Ectodermal cell (in vitro differentiated cells): ENCODE measurements at regions not wholly inside any gene's neighbourhood (a gene's known extent, or its start where the extent isn't known, plus 50 kb on each side); places are given as distances from the start of the nearest gene placed in this dataset.

Source experiments
- H3K27ac ChIP-seq: 2 replicates; pipeline ENCODE4 v1.7.0; 2013; ENCODE audit warnings: mild to moderate bottlenecking, low read depth, low read length; ENCODE audit not compliant: insufficient read depth, poor library complexity, severe bottlenecking
- H3K27me3 ChIP-seq: 2 replicates; pipeline ENCODE4 v1.7.0; 2013; ENCODE audit warnings: mild to moderate bottlenecking, low read length; ENCODE audit not compliant: insufficient read depth, control insufficient read depth, poor library complexity, severe bottlenecking
- H3K36me3 ChIP-seq: one replicate; pipeline ENCODE4 v1.7.0; 2013; ENCODE audit warnings: low read length; ENCODE audit not compliant: control insufficient read depth, insufficient read depth
- H3K4me1 ChIP-seq: one replicate; pipeline ENCODE4 v1.7.0; 2013; ENCODE audit warnings: low read length; ENCODE audit not compliant: control insufficient read depth, insufficient read depth
- H3K4me3 ChIP-seq: 2 replicates; pipeline ENCODE4 v1.7.0; 2013; ENCODE audit warnings: low read depth, low read length, control low read depth; ENCODE audit not compliant: insufficient read depth
- H3K9me3 ChIP-seq: 2 replicates; pipeline ENCODE4 v1.7.0; 2013; ENCODE audit warnings: mild to moderate bottlenecking, low read length, moderate library complexity; ENCODE audit not compliant: control insufficient read depth
- WGBS, 2 experiments: methylation state at CpG; one replicate each; pipeline ENCODE4 v1.1.7; 2013; ENCODE audit warnings: missing lambda C conversion rate in 2 of 2; 5-methylcytosine and 5-hydroxymethylcytosine counted together

DNA sequence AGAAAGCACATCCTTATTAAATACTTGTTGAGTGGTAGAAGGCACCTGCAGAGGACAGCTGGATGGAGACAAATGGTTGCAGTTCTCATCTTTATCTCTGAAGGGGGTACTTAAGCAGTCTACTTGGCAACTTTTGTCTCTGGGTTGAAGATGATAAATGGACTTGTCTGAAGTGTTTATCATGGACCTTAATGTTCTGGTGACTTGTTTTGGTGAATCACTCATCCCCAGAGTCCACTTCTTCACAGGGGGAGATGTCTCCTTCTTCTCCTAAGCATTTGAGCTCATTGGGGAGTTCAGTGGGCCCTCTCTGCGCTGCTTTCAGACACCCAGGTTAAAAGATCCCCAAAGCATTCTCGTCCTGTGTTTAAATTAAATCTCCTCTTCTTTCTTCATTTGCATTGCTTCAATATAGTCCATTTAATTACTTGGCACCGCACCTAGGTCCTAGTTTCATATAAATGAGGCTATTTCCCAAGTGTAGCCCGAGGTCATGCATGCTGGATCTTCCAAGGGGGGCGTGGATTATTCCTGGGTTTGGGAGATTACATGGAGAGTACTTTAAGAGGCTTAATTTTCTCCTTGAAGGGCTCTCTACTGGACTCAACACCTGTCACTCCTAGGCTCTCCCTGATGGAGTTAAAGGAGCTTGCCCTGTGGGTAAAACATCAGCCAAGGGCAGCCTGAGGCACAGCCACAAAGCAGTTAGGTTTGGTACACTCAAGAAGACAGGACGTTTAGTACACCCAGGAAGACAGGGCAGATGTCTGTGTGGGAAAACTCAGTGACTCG lies 239.3 kb upstream of the C2CD4B start:
- 84% methylated on average over 7 of the region's 7 CpGs for WGBS, 2 experiments

DNA sequence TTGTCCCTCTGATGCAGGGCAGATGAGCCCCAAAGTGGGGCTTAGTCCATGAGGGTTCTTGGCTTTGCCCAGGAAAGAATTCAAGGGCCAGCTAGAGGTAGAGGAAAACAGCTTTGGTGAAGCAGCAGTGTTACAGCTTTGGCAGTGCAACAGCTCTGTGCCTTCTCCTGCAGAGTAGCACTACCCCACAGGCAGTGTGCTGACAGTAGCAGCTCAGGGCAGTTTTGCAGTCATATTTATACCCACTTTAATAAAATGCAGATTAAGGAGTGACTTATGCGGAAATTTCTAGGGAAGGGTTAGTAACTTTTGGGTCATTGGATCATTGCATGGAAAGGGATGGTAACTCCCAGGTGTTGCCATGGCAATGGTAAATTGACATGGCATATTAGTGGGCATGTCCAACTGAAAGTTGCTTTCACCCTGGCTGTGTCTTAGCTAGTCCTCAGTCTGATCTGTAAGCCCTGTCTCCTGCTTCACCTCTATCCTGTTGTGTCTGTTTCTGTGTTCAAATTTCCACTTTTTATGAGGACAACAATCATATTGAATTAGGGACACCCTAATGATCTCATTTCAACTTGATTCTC lies 241.3 kb upstream of the C2CD4B start:
- no peaks in the 10 kb centered on the region for H3K27me3 ChIP-seq

More for the DNA sequence above, 239.3 kb upstream of the C2CD4B start:
- no peaks in the 10 kb centered on the region for H3K27me3 ChIP-seq
- H3K4me1 ChIP-seq, result no peaks in the 10 kb centered on the region
- no peaks in the 10 kb centered on the region for H3K36me3 ChIP-seq
- H3K27ac ChIP-seq, result no peak overlapping the region
- no peaks in the 10 kb centered on the region for H3K9me3 ChIP-seq
- no peak overlapping the region for H3K4me3 ChIP-seq

DNA sequence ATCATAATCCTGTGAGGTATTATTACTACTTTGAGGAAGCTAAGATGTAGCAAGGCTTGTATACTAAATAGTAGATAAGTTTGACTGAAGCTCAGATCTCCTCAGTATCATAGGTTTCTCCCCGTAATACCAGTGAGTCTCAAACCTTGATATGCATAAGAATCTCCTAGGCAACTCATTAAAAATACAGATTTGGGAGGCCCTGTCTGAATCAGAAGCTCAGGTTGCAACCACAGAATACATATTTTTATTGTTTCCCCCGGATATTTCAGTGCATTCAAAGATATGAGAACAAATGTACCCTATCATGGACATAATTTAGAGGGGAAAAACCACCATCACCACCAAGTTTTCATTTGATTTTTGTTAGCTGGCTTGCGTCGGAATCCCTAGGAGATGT lies 242.1 kb upstream of the C2CD4B start:
- no peak overlapping the region for H3K4me3 ChIP-seq
- 94% methylated on average over 4 of the region's 4 CpGs for WGBS, 2 experiments
- H3K27ac ChIP-seq, result no peak overlapping the region
- H3K9me3 ChIP-seq, result no peaks in the 10 kb centered on the region
- H3K27me3 ChIP-seq, result no peaks in the 10 kb centered on the region
- H3K36me3 ChIP-seq, result no peaks in the 10 kb centered on the region
- H3K4me1 ChIP-seq, result no peaks in the 10 kb centered on the region

More for the DNA sequence above, 241.3 kb upstream of the C2CD4B start:
- Histone ChIP-seq H3K4me3 (no peak overlapping the region), H3K27ac (no peak overlapping the region), H3K9me3 (no peaks in the 10 kb centered on the region), H3K36me3 (no peaks in the 10 kb centered on the region), H3K4me1 (no peaks in the 10 kb centered on the region)
- WGBS, 2 experiments, result 93 to 100% methylated on average over 1 of the region's 1 CpG

DNA sequence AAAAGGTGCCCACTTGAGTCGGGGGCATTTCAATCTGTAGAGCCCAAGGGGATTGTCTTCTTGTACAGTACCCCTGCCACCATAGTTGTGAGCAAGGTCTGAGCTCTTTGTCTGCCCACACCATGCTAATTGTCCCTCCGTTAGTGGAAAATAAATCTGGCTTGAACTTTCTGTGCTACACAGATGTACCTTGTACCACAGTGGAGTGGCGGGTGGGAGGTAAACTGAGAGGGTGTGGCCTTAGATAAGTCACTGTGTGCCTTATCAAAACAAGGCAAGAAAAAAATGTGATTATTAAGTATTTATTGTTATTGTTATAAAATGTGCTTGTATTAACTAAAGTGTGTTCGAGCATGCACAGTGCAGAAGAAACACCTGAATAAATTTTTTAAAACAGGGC lies 242.9 kb upstream of the C2CD4B start:
- Histone ChIP-seq H3K27me3 (no peaks in the 10 kb centered on the region), H3K9me3 (no peaks in the 10 kb centered on the region), H3K4me3 (no peak overlapping the region), H3K27ac (no peak overlapping the region), H3K36me3 (no peaks in the 10 kb centered on the region), H3K4me1 (no peaks in the 10 kb centered on the region)
- 90 to 94% methylated on average over 4 of the region's 4 CpGs for WGBS, 2 experiments

DNA sequence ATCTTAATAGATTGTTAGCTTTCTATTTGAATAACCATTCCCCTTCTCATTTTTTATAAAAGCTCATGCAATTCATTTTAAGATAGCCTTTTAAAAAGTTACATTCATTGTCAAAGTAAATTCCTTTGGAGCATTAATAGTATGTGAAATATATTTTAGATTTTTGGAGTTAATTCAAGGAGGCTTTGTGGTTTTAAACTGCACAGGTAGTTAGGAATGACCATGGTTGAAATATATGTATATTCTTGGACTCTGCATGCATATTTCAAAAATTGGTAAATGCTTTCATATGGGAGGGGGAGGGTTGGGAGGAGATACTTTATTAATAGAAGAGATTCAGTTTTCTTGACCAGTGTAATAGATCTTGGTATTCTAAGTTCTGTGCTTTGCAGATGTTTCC lies 244.4 kb upstream of the C2CD4B start:
- Histone ChIP-seq H3K27ac (no peak overlapping the region), H3K27me3 (no peaks in the 10 kb centered on the region), H3K36me3 (no peaks in the 10 kb centered on the region), H3K4me1 (no peaks in the 10 kb centered on the region), H3K4me3 (no peak overlapping the region), H3K9me3 (no peaks in the 10 kb centered on the region)

DNA sequence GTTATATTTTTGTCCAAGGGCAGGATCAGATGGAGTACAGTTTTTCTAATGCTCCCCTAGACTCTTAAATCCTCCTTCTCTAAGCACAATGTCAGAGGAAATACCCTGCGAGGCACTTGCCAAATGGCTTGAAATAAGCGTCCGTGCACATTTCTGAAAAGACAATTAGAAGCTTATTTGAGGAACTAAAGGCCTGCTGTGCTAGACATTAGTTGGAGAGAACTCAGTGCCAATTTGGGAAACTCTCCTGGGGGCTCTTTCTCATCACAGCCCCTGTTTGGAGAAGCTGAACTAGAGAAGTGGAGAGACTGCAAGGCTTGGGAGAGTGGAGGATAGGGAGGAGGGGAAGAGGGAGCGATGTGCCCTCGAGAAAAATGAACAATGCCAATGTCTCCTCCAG lies 247.6 kb upstream of the C2CD4B start:
- no peak overlapping the region for H3K4me3 ChIP-seq
- WGBS, 2 experiments, result 91 to 93% methylated on average over 5 of the region's 5 CpGs
- H3K36me3 ChIP-seq, result no peaks in the 10 kb centered on the region
- H3K27ac ChIP-seq, result no peak overlapping the region
- H3K9me3 ChIP-seq, result no peaks in the 10 kb centered on the region
- no peaks in the 10 kb centered on the region for H3K4me1 ChIP-seq
- no peaks in the 10 kb centered on the region for H3K27me3 ChIP-seq

DNA sequence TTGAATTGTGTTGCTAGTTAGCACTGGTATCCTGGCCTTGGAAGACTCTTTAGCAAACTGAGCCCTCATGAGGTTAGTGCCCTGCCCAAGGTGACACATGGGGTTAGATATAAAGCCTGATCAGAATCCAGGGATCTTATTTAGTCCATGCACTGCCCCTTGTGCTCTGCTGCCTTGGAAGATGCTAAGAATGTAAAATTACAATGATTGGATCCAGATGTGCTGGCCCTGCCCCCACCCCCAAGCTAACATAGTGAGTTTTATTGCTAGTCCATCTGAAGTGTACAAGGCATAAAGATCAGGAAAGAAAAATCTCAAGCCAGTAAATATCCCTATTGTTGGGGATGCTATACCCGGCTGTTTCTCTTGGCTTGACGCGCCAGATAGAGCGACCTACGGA lies 248.1 kb upstream of the C2CD4B start:
- no peak overlapping the region for H3K27ac ChIP-seq
- H3K9me3 ChIP-seq, result no peaks in the 10 kb centered on the region

DNA sequence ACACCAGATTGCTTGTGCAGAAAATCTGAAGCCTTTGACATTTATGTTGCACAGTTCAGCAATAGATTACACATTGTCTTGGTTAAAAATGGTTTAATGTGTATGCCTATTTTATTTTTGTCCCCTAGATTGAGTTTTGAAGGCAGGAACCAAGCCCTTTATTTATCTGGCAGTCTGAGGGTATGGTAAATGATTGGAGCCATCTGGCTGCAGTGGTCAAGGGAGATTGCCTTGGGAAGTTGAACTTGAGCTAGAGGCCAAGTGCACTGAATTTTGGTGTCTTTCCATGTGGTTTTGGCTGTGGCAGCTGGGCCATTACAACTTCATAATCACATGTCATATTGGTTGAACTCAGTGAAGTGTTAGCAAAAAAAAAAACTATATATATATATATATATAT lies 248.7 kb upstream of the C2CD4B start:
- Histone ChIP-seq H3K27ac (no peak overlapping the region), H3K4me1 (no peaks in the 10 kb centered on the region), H3K4me3 (no peak overlapping the region)

More for the DNA sequence above, 248.1 kb upstream of the C2CD4B start:
- no peaks in the 10 kb centered on the region for H3K27me3 ChIP-seq
- H3K36me3 ChIP-seq, result no peaks in the 10 kb centered on the region
- 96 to 97% methylated on average over 5 of the region's 5 CpGs for WGBS, 2 experiments
- no peaks in the 10 kb centered on the region for H3K4me1 ChIP-seq
- H3K4me3 ChIP-seq, result no peak overlapping the region

DNA sequence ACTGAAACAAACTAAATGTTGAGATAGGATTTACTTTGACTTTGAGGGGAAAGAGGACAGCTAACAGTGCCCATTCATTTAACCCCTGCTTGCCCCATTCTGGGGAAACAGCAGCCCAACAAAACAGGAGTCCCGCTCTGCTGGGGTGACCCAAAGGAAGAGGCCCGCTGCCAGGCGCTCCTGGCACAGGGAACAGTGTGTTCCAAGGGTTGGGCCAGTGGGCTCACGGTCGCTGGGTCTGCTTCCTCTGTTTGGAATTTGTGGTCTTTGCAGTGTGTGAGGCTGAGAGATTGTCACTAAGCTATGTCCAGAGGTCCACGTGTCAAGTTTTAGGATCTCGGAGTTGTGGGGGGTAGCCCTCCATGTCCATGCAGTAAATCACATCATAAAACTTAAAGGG lies 250.4 kb upstream of the C2CD4B start:
- no peaks in the 10 kb centered on the region for H3K36me3 ChIP-seq
- H3K9me3 ChIP-seq, result no peaks in the 10 kb centered on the region
- H3K4me3 ChIP-seq, result no peak overlapping the region
- no peaks in the 10 kb centered on the region for H3K27me3 ChIP-seq
- WGBS, 2 experiments, result 90 to 93% methylated on average over 5 to 7 of the region's 7 CpGs
- no peak overlapping the region for H3K27ac ChIP-seq
- no peaks in the 10 kb centered on the region for H3K4me1 ChIP-seq

More for the DNA sequence above, 248.7 kb upstream of the C2CD4B start:
- Histone ChIP-seq H3K27me3 (no peaks in the 10 kb centered on the region), H3K9me3 (no peaks in the 10 kb centered on the region), H3K36me3 (no peaks in the 10 kb centered on the region)

DNA sequence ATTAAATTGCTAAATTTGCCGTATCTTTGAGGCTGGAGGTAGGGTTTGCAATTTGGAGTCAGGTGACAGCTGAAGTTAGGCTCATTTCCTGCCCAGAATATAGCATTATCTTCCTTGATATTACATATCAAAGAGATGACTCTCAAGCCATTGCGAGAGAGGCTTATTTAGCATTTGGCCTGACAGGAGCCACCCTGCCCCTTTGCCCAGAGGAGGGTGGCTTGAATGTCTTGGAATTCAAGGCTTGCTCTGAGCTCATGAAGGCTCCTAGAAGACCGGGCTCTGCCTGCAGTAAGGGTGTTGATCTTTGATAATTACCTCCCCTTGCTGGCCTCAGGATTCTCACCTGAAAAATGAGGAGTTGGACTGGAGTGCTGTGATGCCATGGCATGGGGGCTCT lies 251.4 kb upstream of the C2CD4B start:
- no peaks in the 10 kb centered on the region for H3K36me3 ChIP-seq
- H3K9me3 ChIP-seq, result no peaks in the 10 kb centered on the region
- no peak overlapping the region for H3K27ac ChIP-seq
- H3K4me1 ChIP-seq, result no peaks in the 10 kb centered on the region
- 81 to 85% methylated on average over 2 to 3 of the region's 3 CpGs for WGBS, 2 experiments
- no peak overlapping the region for H3K4me3 ChIP-seq
- no peaks in the 10 kb centered on the region for H3K27me3 ChIP-seq
